ENCODE measurements at regions not wholly inside any gene's neighbourhood (a gene's known extent, or its start where the extent isn't known, plus 50 kb on each side); places are given as distances from the start of the nearest gene placed in this dataset.
"Not testable (repeated sequence)": the region's sequence is repeated elsewhere in the genome, so short reads cannot be mapped to it uniquely, and the experiment has no call there.

DNA sequence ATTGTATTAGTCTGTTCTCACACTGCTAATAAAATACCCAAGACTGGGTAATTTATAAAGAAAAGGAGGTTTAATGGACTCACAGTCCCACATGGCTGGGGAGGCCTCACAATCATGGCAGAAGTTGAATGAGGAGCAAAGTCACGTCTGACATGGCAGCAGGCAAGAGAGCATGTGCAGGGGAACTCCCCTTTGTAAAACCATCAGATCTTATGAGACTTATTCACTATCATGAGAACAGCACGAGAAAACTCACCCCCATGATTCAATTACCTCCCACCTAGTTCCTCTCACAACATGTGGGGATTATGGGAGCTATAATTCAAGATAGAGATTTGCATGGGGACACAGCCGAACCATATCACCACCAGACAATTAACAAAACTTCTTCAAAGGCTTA lies 84.4 kb upstream of the ANKRD1 start:
- DNase-seq: not testable (repeated sequence)

DNA sequence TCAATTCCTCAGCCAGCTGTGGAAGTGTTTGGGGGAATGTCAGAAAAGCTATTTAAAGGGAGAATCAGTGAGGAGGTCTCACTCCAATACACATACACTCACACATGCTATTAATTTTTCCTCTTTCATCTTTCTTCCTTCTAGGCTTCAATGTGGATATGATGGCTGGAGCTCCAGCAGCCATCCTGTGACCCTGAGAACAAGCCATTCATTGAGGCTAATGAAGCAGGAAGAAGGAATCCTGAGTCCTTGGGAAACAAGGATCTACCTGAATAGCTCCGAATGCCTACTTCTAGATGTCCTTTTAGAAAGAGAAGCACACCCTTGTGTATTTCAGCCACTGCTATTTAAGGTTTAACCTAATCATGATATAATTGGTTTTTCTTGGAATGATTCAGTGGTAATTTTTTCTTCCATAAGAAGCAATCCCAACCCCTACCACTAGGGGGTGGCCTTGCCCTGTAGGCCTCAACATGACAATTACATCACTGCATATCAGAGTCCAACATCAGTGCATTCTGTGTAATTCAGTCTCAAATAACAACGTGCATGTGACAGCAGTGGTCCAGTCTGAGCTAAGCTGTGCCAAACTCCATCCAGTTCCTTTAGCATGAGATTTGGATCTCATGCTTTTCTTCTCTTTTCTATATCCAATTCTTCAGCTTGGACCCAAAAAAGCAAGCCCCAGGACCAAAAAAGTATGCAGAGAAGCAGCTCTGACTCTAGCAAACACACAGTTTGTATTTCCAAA lies 85.3 kb upstream of the ANKRD1 start:
- DNase-seq: peak; percentile 68

DNA sequence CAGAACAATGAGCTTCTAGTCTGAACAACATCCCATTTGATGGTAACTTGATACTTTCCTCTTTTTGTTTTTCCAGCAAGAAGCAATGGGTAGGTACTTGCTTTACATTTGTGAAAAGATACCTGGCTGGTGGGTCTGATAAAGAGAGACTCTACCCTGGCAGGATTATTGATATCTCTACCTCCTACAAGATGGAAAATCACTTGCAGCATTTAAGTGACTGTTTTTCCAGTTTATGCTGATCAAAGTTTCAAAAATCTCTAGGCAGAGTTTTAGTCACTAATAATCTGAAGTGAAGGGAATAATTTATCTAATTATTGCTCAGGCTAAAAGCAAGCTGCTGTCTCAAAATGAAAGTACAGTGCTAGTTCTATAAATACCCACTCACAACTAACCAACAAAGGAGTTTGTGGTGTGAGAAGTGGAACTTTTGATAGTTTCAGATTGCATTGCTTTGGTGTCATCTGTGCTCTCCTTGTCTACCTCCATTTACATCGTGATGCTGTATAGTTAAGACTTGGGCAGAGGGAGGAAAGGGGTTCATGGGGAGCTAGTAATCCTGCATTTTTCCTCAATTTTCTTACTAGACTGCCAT lies 86.0 kb upstream of the ANKRD1 start:
- DNase-seq: no peak

DNA sequence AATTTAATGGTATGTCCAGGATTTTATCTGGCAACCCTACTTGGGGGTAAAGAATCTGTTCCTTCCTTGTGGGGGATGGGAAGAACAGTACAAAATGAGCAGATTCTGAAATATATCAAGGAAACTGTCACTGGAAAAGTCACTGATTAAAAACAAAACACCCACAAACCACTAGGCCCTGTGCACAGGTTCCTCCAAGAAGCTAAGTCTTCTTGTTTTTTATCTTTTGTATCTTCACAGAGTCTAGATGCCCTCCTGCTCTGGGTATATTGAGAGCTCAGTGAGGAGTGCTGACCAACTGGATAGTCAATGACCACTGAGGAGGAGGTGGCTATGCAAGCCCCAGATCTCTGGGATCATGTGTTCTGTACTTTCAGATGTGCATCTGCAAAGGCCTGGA lies 86.8 kb upstream of the ANKRD1 start:
- no peak for DNase-seq

DNA sequence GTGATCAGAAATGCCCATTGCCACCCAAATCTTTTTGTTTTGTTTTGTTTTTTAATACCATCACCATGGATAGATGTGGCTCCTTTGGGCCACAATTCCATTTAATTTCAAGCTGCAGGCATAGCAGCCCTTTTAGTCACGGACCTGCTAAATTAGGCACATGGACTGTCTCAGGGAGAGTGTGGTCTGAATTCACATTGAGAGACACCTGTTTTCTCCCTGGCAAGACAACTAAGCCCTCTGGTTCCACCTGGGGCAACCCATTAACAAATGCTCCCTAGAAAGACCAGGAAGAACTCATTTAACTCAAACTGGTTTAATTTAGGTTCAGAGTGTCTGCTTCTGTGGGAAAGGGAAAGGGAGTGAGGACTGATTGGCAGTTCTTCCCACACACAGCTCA lies 88.2 kb upstream of the ANKRD1 start:
- no peak for DNase-seq

DNA sequence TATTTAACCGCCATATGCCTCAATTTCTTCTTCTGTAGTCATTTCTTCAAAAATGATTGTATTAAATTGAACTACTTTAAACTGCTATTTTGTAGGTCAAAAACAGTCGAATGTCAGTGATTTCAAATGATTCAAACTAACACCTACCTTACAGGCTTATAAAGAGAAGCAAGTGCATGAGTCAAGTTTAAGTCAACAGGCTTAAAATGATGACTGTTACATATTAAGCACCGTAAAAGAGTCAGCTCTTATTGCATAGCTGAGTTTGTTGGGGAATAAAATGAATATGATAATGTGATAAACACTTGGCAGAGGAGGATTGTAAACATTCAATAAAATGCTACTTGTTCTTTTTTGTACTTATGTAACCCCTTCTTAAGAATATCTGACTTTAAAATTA lies 90.1 kb upstream of the ANKRD1 start:
- DNase-seq: no peak

DNA sequence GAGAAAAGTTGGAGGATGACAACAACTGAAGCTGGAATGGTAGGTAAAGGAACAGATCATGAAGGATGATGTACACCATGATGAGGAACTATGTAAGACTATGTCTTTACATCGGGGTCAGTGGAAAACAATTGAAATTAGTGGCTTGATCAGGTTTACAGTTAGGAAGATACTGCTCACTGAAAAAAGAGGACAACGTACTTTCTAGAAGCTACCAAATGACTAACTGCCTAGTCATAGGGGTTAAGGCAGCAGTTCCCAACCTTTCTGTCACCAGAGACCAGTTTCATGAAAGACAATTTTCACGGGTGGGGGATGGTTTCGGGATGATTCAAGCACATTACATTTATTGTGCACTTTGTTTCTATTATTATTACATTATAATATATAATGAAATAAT lies 91.6 kb upstream of the ANKRD1 start:
- no peak for DNase-seq

DNA sequence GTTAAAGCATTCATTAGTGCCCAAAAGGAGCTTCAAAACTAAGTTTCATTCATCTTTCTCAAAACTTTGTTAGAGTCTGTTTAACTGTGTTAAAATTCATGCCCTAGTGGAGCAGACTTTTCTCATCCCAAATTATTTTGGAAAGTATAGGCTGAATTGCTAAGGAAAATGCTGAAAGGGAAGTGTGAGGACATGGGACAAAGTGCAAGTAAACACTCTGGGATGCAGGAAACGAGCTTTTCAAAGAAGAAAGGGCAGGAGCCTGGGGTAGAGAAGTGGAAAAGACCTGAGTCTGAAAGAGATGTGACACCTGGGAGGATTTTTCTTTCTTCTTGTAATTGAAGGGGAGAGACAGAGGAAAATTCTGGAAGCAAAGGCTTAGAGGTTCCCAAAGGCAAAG lies 93.1 kb upstream of the ANKRD1 start:
- no peak for DNase-seq

DNA sequence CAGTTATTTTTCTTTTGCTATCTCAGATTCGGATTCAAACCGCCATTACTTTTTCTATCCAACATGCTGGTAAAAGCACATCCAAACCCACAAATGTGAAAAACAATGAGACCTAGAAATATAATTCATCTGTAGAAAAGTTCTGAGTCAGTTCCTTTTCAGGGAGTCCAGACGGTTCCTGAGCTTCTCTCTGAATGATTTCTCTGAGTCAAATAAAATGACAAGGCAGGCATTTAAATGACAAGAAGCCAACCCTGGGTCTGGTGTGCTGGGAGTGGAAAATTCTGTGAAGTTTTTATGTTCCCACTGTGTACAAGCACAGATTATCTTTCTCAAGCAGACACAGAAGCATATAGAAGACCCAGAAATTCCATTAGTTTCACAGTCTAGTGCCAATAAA lies 96.3 kb upstream of the ANKRD1 start:
- DNase-seq: no peak

DNA sequence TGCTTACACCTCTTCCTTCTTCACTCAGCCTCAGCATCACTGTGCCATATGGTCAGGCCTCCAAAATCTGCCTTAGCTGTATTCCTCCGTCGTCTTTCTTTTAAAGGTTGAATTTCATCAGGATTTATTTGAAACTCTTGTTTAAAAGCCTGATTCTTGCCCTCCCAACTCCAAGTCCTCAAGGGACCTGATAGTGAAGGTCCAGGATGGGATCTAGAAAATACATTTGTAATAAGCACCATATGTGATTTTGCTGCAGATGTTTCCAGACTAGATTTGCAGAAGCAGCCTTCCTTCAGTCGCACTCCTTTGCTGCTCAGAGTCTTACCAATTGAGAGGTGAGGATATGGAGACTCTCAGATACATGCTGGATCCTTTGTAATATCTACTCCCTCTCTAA lies 101.0 kb upstream of the ANKRD1 start:
- no peak for DNase-seq

DNA sequence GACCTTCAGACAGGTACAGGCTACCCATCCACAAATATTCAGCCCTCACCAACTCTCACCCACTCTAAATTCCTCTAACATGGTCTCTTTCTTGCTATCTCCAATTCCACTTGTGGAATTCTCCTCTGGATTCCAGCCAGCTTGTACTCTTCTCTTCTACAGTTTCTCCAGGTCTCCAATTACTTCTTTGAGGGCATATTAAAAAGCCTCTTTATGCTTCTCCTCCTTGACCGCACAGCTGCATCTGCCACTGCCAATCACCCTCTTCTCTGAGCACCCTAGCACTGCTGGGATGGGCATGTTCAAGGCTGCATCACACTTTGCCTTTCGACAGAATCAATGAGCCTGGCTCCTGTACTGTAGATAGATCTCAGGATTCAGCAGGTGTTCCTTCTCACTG lies 101.5 kb upstream of the ANKRD1 start:
- no peak for DNase-seq

DNA sequence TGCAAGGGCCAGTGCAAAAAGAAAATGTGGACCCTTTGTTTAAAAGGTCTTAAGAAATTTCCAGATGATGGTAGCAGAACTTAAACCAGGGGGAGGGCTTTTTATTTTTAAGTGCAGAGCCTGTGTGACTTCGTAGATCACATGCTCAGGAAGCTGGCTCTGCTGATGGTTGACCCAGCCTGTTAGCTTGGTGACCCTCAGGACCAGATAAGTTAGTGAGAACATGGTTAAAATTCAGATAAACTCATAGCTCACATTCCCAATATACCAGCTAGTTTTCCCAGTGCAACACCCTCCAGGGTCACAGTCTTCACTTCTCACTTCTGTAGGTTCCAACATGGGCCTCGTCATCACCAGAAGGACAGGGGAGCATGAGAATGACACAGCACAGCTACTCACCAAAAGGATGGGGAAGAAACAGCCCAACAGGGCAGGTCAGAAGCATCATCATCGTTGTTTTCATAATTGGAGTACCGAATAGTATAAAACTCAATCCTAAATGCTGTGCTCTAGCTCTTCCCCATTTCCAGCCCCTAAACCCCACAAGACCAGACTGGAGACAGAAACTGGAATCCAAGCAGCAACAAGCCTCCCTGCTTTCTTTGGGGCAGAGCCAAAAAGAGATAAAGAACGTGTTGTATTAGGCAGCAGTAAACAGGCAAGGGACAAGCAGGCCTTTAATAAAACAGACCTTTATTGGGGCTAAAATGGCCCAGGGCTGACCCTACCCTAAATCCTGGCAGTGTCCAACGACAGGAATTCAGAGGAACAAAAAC lies 102.2 kb upstream of the ANKRD1 start:
- no peak for DNase-seq

DNA sequence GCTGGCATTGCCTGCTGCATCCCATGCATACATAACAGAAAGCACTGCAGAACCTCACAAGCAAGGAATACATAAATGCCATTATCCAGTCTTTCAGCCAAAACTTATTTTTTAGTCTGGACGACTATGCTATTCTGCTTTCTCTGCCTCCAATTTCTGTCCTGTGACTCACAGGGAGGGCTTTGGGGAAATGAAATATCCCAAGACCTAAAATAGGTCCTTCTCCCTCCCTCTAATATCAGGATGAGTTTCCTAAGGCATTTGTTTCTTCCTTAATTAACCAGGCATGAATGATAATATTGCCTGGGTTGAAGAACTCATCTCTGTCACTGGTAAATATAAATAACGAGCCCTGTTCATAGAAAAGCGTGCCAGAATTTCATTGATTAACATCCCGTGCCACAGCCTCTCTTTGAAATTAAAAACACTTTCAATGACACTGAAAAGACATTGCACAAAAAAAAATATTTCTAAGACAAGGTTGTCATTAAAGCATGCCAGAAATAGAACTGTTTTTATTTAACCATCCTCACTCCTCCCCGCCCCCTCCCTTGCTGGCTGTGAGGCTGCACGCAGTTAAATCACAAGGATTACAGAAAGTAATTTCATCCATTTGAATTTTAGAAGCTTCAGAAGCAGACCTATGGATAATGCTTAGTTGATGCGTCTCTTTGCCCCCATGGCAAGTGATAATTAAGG lies 103.0 kb upstream of the ANKRD1 start:
- DNase-seq: no peak

DNA sequence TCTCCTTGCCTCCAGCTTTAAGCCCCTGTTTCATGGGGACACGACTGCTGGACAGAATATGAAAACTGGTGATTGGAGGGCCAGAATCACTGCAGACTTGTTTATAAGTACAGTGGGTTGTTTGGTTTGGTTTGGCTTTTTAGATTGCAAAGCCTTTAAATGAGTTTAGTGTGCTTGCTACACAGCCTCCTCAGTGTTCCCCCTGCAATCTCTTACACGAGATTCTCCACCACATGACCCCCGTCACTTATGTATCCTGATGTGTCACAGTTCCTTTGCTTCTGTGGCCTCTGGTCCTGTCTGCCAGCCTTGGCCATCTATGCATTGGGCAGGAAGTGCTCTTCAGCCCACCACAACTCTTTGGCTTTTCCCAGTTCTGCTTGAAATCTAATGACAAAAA lies 103.7 kb upstream of the ANKRD1 start:
- no peak for DNase-seq

DNA sequence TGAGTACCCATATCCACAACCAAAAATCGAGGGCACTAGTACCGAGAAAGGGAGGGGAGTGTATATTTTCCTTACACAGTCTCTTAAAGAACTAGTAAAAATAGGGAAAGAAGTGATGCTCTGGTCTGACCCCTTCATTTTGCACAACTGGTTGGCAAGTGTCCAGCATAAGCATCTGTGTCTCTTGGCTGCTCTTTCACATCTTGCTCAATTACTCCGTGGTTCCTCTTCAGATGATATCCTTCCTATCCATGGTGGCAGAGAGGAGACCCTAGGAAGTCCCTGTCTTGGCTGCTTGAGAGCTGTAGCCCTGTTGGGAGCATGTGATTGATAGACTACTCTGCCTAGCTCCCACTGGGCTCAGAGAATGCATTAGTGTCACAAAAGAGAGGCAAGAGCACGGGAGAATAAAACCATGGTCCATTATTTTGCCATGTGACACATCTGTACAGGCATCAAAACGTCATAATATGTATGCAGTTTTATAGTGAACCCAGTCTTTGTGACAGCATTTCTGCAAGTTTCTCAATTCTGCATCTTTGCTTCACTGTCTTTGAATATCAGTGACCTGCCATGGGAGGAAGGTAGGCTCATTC lies 111.8 kb upstream of the ANKRD1 start:
- DNase-seq: no peak

DNA sequence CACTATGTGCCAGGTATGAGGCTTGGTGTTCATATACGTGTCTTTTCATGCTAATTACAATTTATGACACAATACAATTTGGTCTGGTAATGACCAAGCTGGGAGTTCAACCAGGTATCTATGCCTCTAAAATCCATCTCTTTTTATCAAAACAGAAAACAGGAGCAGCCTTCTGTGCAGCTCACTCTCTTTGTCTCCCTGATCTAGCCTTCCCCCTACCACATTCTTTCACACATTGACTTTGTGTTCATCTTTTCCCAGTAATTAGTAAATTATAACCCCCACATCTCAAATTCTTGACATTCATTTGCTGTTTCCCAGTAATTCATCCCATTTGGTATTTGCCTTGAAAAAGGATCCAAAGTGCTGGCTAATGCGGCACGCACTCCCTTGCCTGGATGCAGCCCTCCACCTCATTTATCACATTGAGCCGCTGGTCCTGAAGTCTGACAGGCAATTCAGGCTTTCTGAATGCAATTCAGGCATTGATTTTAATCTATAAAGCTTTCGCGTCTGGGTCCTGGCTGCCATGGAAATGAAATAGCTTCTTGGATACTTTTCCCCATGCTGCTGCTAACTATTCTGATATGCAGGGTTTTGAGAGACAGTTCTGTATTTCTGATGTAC lies 112.5 kb upstream of the ANKRD1 start:
- no peak for DNase-seq

DNA sequence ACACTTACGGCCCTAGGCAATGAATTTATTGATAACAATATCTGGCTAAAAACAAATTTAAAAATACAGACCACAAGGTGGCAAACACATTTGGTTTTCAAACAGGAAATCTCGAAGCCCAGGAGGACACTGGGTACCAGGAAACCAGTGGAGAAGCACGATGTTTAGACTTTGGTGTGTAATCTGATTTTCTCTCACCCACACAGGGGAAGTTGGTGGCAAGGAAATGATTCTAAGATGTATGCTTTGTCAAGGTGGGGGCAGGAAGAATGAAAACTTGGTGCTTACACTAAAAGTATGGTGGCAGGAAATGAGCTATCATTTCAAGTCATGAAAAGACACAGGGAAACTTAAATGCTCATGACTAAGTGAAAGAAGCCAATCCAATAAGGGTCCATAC lies 113.2 kb upstream of the ANKRD1 start:
- DNase-seq: no peak

DNA sequence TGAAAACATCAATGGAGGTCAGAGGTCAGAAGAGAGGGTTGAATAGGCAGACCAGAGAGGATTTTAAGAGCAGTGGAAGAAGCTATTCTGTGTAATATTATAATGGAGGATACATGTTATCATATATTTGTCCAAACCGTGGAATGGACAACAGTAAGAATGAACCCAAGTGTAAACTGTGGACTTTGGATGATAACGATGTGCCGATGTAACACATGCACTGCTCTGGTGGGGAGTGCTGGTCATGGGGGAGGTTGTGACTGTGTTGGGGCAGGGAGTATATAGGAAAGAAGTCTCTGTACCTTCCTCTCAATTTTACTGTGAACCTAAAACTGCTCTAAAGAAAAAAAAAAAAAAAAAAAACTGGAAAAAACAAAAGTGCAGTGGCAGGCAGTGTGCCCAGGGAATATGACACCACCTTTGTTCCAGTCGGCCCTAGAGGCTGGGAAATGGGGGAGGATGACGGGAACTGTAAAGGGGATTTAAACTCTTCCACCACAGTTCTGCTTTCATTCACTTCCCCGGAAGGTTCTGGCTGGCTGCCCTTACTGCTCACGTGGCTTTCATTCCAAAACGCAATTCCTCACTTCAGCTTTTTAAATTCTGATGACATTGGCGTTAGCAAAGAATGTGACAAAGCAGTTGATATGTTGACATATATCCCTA lies 113.7 kb upstream of the ANKRD1 start:
- peak; percentile 76 for DNase-seq

DNA sequence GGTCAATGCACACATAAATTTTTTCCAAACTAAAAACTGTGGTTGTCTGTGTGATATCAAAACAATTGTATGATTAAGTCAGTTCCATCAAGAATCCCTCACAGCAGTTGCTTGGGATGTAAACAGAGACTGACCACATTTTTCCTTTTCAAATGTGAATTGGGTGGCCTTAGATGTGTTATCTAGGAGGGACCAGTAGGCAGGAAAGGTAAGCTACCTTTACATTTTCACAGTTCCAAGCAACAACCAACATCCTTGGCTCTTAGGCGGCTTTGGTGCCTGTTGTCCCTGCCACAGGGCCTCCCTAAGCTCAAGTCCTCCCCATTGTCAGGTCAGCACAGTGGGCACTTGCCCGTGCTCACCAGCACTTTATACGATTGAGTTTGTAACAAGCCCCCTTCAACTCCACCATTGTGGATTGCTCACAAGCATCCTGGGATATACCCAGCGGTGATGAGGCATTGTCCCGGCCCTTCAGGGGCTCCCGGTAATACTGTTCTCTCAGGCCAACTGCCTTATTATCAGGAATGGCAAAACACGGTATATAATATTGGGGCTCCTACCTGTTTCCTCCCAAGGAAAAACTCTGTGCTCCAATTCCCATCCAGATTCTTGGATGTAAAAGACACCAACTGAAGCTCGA lies 114.9 kb upstream of the ANKRD1 start:
- DNase-seq: no peak

DNA sequence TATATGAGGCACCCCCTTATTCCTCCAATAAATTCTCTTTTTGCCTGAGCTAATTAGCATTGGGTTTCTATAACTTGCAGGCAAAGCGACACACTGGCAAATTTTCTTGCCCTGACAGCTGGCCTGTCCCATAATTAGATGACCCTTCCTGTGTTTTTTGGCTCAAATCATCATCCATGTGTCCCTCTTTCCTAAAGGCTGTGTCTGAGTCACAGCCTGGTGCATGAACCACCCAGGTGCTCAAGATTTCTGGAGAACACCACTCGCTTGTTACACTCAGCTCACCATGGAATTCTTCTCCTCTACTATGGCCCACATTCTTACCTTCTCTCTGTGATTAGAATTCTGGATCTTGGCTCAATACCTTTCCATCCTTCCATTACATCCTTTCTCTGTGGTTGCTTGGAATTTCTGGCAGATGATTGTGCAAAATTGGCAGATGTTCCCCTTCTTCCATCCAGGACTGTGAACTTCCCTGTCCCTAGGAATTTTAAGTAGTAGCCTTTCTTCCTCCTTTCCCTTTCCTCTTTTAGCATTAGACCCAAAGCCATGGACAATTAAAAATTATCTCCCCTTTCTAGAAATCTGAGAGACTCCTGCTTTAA lies 116.0 kb upstream of the ANKRD1 start:
- peak; percentile 69 for DNase-seq

DNA sequence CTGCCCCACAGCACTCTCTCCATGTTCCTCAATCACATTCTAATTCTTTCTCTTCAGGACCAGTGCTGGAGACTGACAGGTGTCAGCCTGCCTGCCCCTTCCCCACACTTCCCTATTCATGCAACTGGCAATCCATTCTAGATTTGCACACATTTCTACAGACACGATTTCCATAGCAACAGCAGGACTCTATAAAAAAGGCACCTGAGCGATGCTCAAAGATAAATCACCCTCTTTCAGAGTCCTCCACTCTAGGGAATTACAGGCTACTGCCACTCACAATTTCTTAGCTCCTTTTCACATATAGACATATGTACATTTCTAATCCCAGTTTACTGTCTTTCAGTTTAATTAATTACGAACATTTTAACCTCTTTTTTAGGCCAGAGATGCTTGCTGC lies 118.1 kb upstream of the ANKRD1 start:
- DNase-seq: no peak

Data from fibroblast of upper back skin (primary cell).